ENCODE measurements at regions not wholly inside any gene's neighbourhood (a gene's known extent, or its start where the extent isn't known, plus 50 kb on each side); places are given as distances from the start of the nearest gene placed in this dataset.
A peak's percentile ranks its signal among the peaks of the same experiment; 100 is the strongest.

GRCh38 chr18:57922885-57923284 lies 119.8 kb upstream of the ATP8B1 start:
- Mint-ChIP-seq H3K27me3 (ENCODE audit: unreplicated experiment) (peaks cover 3% of the 10 kb centered on the region), H3K4me3 (ENCODE audit: unreplicated experiment) (no peak overlapping the region), H3K9me3 (ENCODE audit: unreplicated experiment) (peaks cover 2% of the 10 kb centered on the region), H3K4me1 (ENCODE audit: low read depth, unreplicated experiment) (peaks cover 13% of the 10 kb centered on the region), H3K27ac (ENCODE audit: unreplicated experiment) (no peak overlapping the region), H3K36me3 (ENCODE audit: unreplicated experiment) (peaks cover 9% of the 10 kb centered on the region)
- DNase-seq, result no peak
- no peak for TF ChIP-seq CTCF (IDR thresholded peaks at IDR 0.05; ENCODE audit: partially characterized antibody, unreplicated experiment)

GRCh38 chr18:57921708-57922107 lies 118.6 kb upstream of the ATP8B1 start:
- Mint-ChIP-seq H3K36me3 (ENCODE audit: unreplicated experiment) (peaks cover 11% of the 10 kb centered on the region), H3K4me1 (ENCODE audit: low read depth, unreplicated experiment) (peaks cover 13% of the 10 kb centered on the region), H3K9me3 (ENCODE audit: unreplicated experiment) (peaks cover 2% of the 10 kb centered on the region), H3K27me3 (ENCODE audit: unreplicated experiment) (peaks cover 3% of the 10 kb centered on the region), H3K4me3 (ENCODE audit: unreplicated experiment) (no peak overlapping the region), H3K27ac (ENCODE audit: unreplicated experiment) (no peak overlapping the region)
- no peak for TF ChIP-seq CTCF (IDR thresholded peaks at IDR 0.05; ENCODE audit: partially characterized antibody, unreplicated experiment)
- DNase-seq, result no peak

- H3K27ac Mint-ChIP-seq (ENCODE audit: unreplicated experiment), result no peak overlapping the region
- peaks cover 29% of the 10 kb centered on the region for H3K4me1 Mint-ChIP-seq (ENCODE audit: low read depth, unreplicated experiment)
- H3K27me3 Mint-ChIP-seq (ENCODE audit: unreplicated experiment), result peaks cover 6% of the 10 kb centered on the region
- peaks cover 9% of the 10 kb centered on the region for H3K9me3 Mint-ChIP-seq (ENCODE audit: unreplicated experiment)
- no peak for TF ChIP-seq CTCF (IDR thresholded peaks at IDR 0.05; ENCODE audit: partially characterized antibody, unreplicated experiment)
- DNase-seq, result no peak
- peaks cover 11% of the 10 kb centered on the region for H3K36me3 Mint-ChIP-seq (ENCODE audit: unreplicated experiment)
- no peak overlapping the region for H3K4me3 Mint-ChIP-seq (ENCODE audit: unreplicated experiment)
These were observed 116.9 kb upstream of the ATP8B1 start for GRCh38 chr18:57920036-57920435.

- Mint-ChIP-seq H3K36me3 (ENCODE audit: unreplicated experiment) (peaks cover 11% of the 10 kb centered on the region), H3K9me3 (ENCODE audit: unreplicated experiment) (peaks cover 9% of the 10 kb centered on the region), H3K4me3 (ENCODE audit: unreplicated experiment) (no peak overlapping the region), H3K27ac (ENCODE audit: unreplicated experiment) (no peak overlapping the region), H3K27me3 (ENCODE audit: unreplicated experiment) (peaks cover 6% of the 10 kb centered on the region), H3K4me1 (ENCODE audit: low read depth, unreplicated experiment) (peaks cover 26% of the 10 kb centered on the region)
- no peak for DNase-seq
- TF ChIP-seq CTCF (IDR thresholded peaks at IDR 0.05; ENCODE audit: partially characterized antibody, unreplicated experiment), result no peak
These were observed 115.5 kb upstream of the ATP8B1 start for GRCh38 chr18:57918601-57919000.

GRCh38 chr18:57916684-57917083 lies 113.6 kb upstream of the ATP8B1 start:
- Mint-ChIP-seq H3K4me3 (ENCODE audit: unreplicated experiment) (peak overlapping the region; percentile 10), H3K4me1 (ENCODE audit: low read depth, unreplicated experiment) (peaks cover 23% of the 10 kb centered on the region), H3K36me3 (ENCODE audit: unreplicated experiment) (peaks cover 11% of the 10 kb centered on the region), H3K27me3 (ENCODE audit: unreplicated experiment) (peaks cover 6% of the 10 kb centered on the region), H3K27ac (ENCODE audit: unreplicated experiment) (peak overlapping the region; percentile 98), H3K9me3 (ENCODE audit: unreplicated experiment) (peaks cover 9% of the 10 kb centered on the region)
- TF ChIP-seq CTCF (IDR thresholded peaks at IDR 0.05; ENCODE audit: partially characterized antibody, unreplicated experiment), result no peak
- no peak for DNase-seq

All from glutamatergic neuron (in vitro differentiated cells).